Smooth muscle cell (in vitro differentiated cells): ENCODE measurements at regions not wholly inside any gene's neighbourhood (a gene's known extent, or its start where the extent isn't known, plus 50 kb on each side); places are given as distances from the start of the nearest gene placed in this dataset.

Source experiments
- DNase-seq: peaks from one replicate; lab custom pipeline; 2025; ENCODE audit not compliant: unreplicated experiment; lab: John Stamatoyannopoulos, UW
- H2AFZ ChIP-seq: fragments of 200-600 bp; sonication (generic); 2 replicates; pipeline ENCODE4 v1.6.0; 2016; ENCODE audit warnings: antibody characterized with exemption, low read depth, mild to moderate bottlenecking
- H3F3A ChIP-seq: fragments of 200-600 bp; sonication (generic); 2 replicates; pipeline ENCODE4 v1.6.0; 2017; ENCODE audit warnings: antibody characterized with exemption, low read depth
- H3K27ac ChIP-seq: fragments of 200-600 bp; sonication (generic); 2 replicates; pipeline ENCODE4 v1.5.1; 2016; ENCODE audit warnings: low read depth, mild to moderate bottlenecking
- H3K27me3 ChIP-seq: fragments of 200-600 bp; sonication (generic); 2 replicates; pipeline ENCODE4 v1.6.1; 2016; ENCODE audit warnings: low read depth, mild to moderate bottlenecking
- H3K36me3 ChIP-seq: fragments of 200-600 bp; sonication (generic); 2 replicates; pipeline ENCODE4 v1.5.1; 2016; ENCODE audit warnings: low read depth
- H3K4me1 ChIP-seq: fragments of 200-600 bp; sonication (generic); 2 replicates; pipeline ENCODE4 v1.5.1; 2016; ENCODE audit warnings: low read depth
- H3K4me2 ChIP-seq: fragments of 200-600 bp; sonication (generic); 2 replicates; pipeline ENCODE4 v1.6.0; 2016; ENCODE audit warnings: mild to moderate bottlenecking
- H3K4me3 ChIP-seq: fragments of 200-600 bp; sonication (generic); 2 replicates; pipeline ENCODE4 v1.5.1; 2016; ENCODE audit warnings: mild to moderate bottlenecking
- H3K79me2 ChIP-seq: fragments of 200-600 bp; sonication (generic); 2 replicates; pipeline ENCODE4 v1.6.0; 2016; ENCODE audit warnings: low read depth, mild to moderate bottlenecking
- H3K9ac ChIP-seq: fragments of 200-600 bp; sonication (generic); 2 replicates; pipeline ENCODE4 v1.6.0; 2016; ENCODE audit warnings: low read depth
- H3K9me3 ChIP-seq: fragments of 200-600 bp; sonication (generic); replicated peaks from 2 replicates; pipeline ENCODE4 v1.5.1; 2016; ENCODE audit warnings: low read depth
- H4K20me1 ChIP-seq: fragments of 200-600 bp; sonication (generic); 2 replicates; pipeline ENCODE4 v1.6.0; 2016; ENCODE audit warnings: low read depth
- CTCF ChIP-seq: fragments of 200-600 bp; sonication (generic); IDR thresholded peaks from 2 replicates; pipeline ENCODE4 v1.5.1; 2017; ENCODE audit warnings: borderline replicate concordance, mild to moderate bottlenecking, antibody characterized with exemption; ENCODE audit not compliant: insufficient read depth, poor library complexity, severe bottlenecking
- WGBS: methylation state at CpG from one replicate; pipeline ENCODE4 v1.1.7; 2016; ENCODE audit warnings: low lambda C conversion rate; 5-methylcytosine and 5-hydroxymethylcytosine counted together

- no peaks in the 10 kb centered on the region for H3K9me3 ChIP-seq
- no peak overlapping the region for H3K4me2 ChIP-seq
- H2AFZ ChIP-seq, result no peak overlapping the region
- 87% methylated on average over 7 of the region's 7 CpGs for WGBS
- no peaks in the 10 kb centered on the region for H3K27me3 ChIP-seq
- no peaks in the 10 kb centered on the region for H3K4me1 ChIP-seq
- no peaks in the 10 kb centered on the region for H4K20me1 ChIP-seq
- H3F3A ChIP-seq, result no peaks in the 10 kb centered on the region
- no peaks in the 10 kb centered on the region for H3K79me2 ChIP-seq
- H3K9ac ChIP-seq, result no peak overlapping the region
- no peak for TF ChIP-seq CTCF
- no peak overlapping the region for H3K27ac ChIP-seq
- DNase-seq, result no peak
- no peaks in the 10 kb centered on the region for H3K36me3 ChIP-seq
- H3K4me3 ChIP-seq, result no peak overlapping the region
These were observed 222.3 kb upstream of the ARL4C start for GRCh38 chr2:234719116-234719716.

- H4K20me1 ChIP-seq, result no peaks in the 10 kb centered on the region
- no peak overlapping the region for H3K9ac ChIP-seq
- no peaks in the 10 kb centered on the region for H3K79me2 ChIP-seq
- H3K27ac ChIP-seq, result no peak overlapping the region
- H3K27me3 ChIP-seq, result no peaks in the 10 kb centered on the region
- no peak overlapping the region for H3K4me3 ChIP-seq
- no peak overlapping the region for H2AFZ ChIP-seq
- H3K9me3 ChIP-seq, result no peaks in the 10 kb centered on the region
- WGBS, result 97% methylated on average over 9 of the region's 9 CpGs
- no peak for DNase-seq
- no peaks in the 10 kb centered on the region for H3K4me1 ChIP-seq
- no peak for TF ChIP-seq CTCF
- no peaks in the 10 kb centered on the region for H3K36me3 ChIP-seq
- H3F3A ChIP-seq, result no peaks in the 10 kb centered on the region
- no peak overlapping the region for H3K4me2 ChIP-seq
These were observed 219.4 kb upstream of the ARL4C start for GRCh38 chr2:234716271-234716670.

- H3K36me3 ChIP-seq, result no peaks in the 10 kb centered on the region
- H3K9ac ChIP-seq, result no peak overlapping the region
- H3K4me1 ChIP-seq, result peaks cover under 1% of the 10 kb centered on the region
- TF ChIP-seq CTCF, result no peak
- no peak overlapping the region for H3K27ac ChIP-seq
- no peaks in the 10 kb centered on the region for H3K79me2 ChIP-seq
- H3K4me2 ChIP-seq, result no peak overlapping the region
- no peak overlapping the region for H2AFZ ChIP-seq
- H3K27me3 ChIP-seq, result no peaks in the 10 kb centered on the region
- H4K20me1 ChIP-seq, result no peaks in the 10 kb centered on the region
- no peaks in the 10 kb centered on the region for H3K9me3 ChIP-seq
- H3F3A ChIP-seq, result no peaks in the 10 kb centered on the region
- DNase-seq, result no peak
- 93% methylated on average over 13 of the region's 13 CpGs for WGBS
- H3K4me3 ChIP-seq, result no peak overlapping the region
These were observed 218.9 kb upstream of the ARL4C start for GRCh38 chr2:234715671-234716250.

GRCh38 chr2:234714711-234715110, 217.8 kb upstream of the ARL4C start:
- Histone ChIP-seq H3K27me3 (no peaks in the 10 kb centered on the region), H3K9me3 (no peaks in the 10 kb centered on the region), H3F3A (no peaks in the 10 kb centered on the region), H3K27ac (no peak overlapping the region), H4K20me1 (no peaks in the 10 kb centered on the region), H3K4me2 (no peak overlapping the region), H2AFZ (no peak overlapping the region), H3K4me1 (peaks cover 6% of the 10 kb centered on the region), H3K4me3 (no peak overlapping the region), H3K36me3 (no peaks in the 10 kb centered on the region), H3K79me2 (no peaks in the 10 kb centered on the region), H3K9ac (no peak overlapping the region)
- TF ChIP-seq CTCF, result no peak
- DNase-seq, result no peak
- WGBS, result 94% methylated on average over 5 of the region's 5 CpGs
